ENCODE measurements at regions not wholly inside any gene's neighbourhood (a gene's known extent, or its start where the extent isn't known, plus 50 kb on each side); places are given as distances from the start of the nearest gene placed in this dataset.

DNA sequence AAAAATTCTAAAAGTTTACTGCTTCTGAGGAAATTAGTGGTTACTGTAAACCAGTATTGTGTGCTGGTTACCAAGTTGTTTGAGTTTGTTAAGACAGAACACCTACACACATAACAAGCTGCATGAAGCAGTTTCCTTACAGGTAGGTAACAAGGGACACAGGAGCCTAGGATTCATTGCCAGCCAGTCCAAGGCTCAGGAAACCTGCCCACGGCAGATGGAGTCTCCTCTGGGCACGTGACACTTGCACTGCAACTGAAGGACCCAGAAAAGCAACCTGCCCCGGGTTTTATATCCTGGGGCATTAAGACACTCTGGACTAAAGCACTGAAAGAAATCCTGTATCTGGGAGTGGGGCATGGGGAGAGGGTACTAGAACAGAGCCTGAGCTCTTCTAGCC, 639.3 kb downstream of the ADCYAP1 start:
- TF ChIP-seq SMAD3 (CRISPR knock-in tag; IDR thresholded peaks at IDR 0.05; ENCODE audit: borderline replicate concordance) (no peak), TEAD1 (CRISPR knock-in tag; IDR thresholded peaks at IDR 0.05) (no peak), ELF4 (CRISPR knock-in tag; IDR thresholded peaks at IDR 0.05; ENCODE audit: low read depth) (no peak)
- TF ChIP-seq, protein P1, sequence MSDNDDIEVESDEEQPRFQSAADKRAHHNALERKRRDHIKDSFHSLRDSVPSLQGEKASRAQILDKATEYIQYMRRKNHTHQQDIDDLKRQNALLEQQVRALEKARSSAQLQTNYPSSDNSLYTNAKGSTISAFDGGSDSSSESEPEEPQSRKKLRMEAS (CRISPR knock-in tag; IDR thresholded peaks at IDR 0.05): no peak
- TF ChIP-seq, protein P2, sequence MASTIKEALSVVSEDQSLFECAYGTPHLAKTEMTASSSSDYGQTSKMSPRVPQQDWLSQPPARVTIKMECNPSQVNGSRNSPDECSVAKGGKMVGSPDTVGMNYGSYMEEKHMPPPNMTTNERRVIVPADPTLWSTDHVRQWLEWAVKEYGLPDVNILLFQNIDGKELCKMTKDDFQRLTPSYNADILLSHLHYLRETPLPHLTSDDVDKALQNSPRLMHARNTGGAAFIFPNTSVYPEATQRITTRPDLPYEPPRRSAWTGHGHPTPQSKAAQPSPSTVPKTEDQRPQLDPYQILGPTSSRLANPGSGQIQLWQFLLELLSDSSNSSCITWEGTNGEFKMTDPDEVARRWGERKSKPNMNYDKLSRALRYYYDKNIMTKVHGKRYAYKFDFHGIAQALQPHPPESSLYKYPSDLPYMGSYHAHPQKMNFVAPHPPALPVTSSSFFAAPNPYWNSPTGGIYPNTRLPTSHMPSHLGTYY (CRISPR knock-in tag; IDR thresholded peaks at IDR 0.05): no peak
- TF ChIP-seq, protein P3, sequence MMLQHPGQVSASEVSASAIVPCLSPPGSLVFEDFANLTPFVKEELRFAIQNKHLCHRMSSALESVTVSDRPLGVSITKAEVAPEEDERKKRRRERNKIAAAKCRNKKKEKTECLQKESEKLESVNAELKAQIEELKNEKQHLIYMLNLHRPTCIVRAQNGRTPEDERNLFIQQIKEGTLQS (CRISPR knock-in tag; conservative IDR thresholded peaks at IDR 0.05): no peak
- TF ChIP-seq, protein P4, sequence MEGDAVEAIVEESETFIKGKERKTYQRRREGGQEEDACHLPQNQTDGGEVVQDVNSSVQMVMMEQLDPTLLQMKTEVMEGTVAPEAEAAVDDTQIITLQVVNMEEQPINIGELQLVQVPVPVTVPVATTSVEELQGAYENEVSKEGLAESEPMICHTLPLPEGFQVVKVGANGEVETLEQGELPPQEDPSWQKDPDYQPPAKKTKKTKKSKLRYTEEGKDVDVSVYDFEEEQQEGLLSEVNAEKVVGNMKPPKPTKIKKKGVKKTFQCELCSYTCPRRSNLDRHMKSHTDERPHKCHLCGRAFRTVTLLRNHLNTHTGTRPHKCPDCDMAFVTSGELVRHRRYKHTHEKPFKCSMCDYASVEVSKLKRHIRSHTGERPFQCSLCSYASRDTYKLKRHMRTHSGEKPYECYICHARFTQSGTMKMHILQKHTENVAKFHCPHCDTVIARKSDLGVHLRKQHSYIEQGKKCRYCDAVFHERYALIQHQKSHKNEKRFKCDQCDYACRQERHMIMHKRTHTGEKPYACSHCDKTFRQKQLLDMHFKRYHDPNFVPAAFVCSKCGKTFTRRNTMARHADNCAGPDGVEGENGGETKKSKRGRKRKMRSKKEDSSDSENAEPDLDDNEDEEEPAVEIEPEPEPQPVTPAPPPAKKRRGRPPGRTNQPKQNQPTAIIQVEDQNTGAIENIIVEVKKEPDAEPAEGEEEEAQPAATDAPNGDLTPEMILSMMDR (IDR thresholded peaks at IDR 0.05): no peak

All from WTC11 (cell line).